GM19043 (cell line): ENCODE measurements at regions not wholly inside any gene's neighbourhood (a gene's known extent, or its start where the extent isn't known, plus 50 kb on each side); places are given as distances from the start of the nearest gene placed in this dataset.
"Not testable (repeated sequence)": the region's sequence is repeated elsewhere in the genome, so short reads cannot be mapped to it uniquely, and the experiment has no call there.

Source experiments
- ATAC-seq: cut with Tn5 transposase; IDR thresholded peaks from one replicate; pipeline ENCODE4 v1.9.1; 2021; ENCODE audit warnings: low read depth; ENCODE audit not compliant: unreplicated experiment

DNA sequence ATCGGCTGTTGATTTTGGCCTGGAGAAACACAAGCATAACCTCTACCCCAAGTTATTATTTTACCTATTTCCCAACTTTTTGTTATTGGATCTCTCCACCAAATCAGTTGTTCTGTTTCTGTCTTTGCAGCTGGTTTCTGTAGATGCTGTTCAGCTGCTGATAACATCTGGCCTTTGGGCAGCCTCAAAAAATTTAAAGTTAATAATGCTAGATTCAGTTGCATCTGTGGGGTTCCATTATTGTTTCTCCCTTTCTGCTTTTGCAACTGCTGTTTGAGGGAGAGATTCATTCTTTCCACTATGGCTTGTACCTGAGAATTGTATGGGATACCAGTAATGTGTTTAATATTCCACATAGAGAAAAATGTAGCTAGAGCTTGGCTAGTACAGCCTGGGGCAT, 118.7 kb upstream of the IGFBP3 start:
- ATAC-seq = not testable (repeated sequence)

- no peak for ATAC-seq
Measured at GRCh38 chr7:46035166-46035565, 114.1 kb upstream of the IGFBP3 start.

GRCh38 chr7:46034056-46034768, 113.1 kb upstream of the IGFBP3 start:
- ATAC-seq = no peak

DNA sequence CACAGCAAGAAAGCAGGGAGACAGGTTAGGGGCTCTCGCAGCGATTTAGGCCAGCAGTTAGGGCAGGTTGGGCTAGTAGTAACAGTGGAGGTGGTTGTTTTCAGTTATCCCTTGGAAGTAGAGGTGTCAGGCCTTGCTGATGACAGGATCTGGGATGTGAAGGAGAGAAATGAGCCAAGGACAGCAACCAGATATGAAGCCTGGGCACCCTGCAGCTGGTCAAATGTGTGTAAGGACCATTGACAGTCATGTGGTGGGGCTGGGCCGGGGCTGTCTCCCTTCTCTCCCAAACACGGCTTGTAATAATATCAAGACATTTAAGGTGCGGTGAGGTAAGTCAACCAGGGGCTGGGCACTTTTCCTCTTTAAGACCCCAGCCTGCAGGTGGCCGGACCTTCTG, 112.5 kb upstream of the IGFBP3 start:
- ATAC-seq = no peak

DNA sequence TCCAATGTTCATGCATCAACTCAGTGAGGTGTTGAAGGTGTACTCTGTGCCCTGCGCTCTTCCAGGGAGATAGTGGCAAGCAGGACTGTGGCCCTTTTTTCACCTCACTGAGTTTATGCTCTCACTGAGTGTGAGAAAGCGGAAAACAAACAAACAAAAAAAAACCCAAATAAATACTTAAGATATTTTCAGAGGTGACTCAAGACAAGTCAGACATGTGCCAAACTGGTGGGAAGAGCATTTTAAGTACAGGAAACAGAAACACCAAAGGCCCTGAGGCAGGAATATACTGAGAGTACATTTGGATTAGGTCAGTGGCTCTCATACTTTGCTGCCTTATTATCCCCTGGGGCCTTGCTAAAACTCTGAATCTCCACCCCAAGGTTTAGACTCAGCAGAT, 111.9 kb upstream of the IGFBP3 start:
- ATAC-seq = no peak

GRCh38 chr7:46032353-46032752, 111.3 kb upstream of the IGFBP3 start:
- ATAC-seq = no peak

DNA sequence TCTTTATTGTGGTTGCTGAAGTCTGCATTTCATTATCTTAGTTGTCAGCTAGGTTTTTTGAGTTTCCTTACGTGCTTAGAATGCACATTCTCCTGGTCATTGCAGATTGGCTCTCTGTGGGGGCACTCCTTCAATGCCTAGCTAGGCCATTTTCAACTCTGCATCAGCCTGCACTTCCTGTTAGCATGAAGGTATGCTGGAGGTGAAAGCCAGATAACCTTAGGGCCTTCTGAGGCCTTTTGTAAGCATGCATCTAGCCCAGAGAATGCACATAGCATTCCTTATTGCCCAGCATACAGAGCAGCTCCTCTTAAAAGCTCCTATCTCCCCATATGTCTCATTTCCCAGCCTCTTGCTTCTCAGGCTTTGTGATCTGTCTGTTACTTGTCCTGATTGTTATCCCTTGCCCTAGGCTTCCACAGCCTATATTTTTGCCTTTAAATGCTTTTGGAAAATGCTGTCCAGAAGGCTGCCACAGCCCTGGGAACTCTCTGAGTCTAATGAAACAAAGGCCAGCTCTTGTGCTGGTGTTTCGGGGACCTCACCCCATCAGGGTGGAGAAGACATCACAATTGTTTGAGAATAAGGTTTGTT, 108.1 kb upstream of the IGFBP3 start:
- ATAC-seq = no peak

GRCh38 chr7:46028246-46028645, 107.2 kb upstream of the IGFBP3 start:
- ATAC-seq = no peak

DNA sequence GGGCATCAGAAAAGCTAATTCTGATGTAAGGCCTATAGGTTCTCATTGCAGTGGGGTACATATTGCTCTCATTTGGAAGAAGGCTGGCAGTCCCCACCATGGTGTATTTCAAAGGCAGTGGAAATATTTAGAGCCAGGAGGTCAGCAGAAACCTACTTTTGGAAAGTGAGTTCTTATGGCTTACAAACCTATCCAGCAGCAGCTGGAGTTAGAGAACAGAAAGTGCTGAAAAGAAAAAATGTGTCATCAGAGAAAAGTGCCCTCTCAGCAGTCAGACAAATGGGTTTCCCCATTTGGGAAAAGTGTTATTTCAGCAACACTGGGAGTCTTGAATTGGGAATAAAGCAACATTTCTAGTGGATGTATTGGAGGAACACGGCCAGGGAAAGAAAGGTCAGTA, 105.7 kb upstream of the IGFBP3 start:
- no peak for ATAC-seq

- no peak for ATAC-seq
Measured at GRCh38 chr7:46024263-46024916, 103.3 kb upstream of the IGFBP3 start.

DNA sequence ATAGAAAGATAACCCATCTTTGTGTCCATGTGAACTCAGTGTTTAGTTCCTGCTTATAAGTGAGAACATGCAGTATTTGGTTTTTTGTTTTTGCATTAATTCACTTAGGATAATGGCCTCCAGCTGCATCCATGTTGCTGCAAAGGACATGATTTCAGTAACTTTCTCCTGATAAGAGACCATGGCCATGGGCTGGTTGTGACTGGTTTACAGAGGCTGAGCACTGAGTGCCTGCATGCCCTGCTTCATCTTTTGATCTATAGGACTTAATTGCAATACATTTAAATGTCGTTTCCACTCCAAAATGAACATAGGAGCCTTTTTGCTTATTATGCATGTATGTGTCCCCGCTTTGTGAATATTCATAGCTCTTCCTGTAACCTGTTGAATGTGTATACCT, 101.3 kb upstream of the IGFBP3 start:
- ATAC-seq = no peak

GRCh38 chr7:46015107-46015868, 94.2 kb upstream of the IGFBP3 start:
- ATAC-seq = no peak

- ATAC-seq = no peak
Measured at GRCh38 chr7:46011501-46011900, 90.4 kb upstream of the IGFBP3 start.

GRCh38 chr7:46011059-46011458, 90.0 kb upstream of the IGFBP3 start:
- ATAC-seq = no peak

DNA sequence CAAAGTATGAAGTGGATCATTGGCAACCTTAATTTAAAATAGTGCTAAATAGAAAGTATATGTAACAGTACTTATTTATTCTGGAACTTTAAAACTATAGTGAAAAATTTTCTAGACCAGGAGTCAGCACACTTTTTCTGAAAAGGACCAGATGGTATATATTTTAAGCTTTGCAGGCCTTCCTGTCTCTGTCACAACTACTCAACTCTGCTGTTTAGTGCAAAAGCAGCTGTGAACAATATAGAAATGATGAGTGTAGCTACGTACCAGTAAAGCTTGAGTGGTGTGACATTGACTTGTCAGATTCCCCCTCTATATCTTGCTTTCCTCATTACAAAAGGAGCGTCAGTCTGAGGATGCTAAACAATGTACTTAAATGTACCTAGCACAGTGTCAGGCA, 88.1 kb upstream of the IGFBP3 start:
- ATAC-seq = no peak

DNA sequence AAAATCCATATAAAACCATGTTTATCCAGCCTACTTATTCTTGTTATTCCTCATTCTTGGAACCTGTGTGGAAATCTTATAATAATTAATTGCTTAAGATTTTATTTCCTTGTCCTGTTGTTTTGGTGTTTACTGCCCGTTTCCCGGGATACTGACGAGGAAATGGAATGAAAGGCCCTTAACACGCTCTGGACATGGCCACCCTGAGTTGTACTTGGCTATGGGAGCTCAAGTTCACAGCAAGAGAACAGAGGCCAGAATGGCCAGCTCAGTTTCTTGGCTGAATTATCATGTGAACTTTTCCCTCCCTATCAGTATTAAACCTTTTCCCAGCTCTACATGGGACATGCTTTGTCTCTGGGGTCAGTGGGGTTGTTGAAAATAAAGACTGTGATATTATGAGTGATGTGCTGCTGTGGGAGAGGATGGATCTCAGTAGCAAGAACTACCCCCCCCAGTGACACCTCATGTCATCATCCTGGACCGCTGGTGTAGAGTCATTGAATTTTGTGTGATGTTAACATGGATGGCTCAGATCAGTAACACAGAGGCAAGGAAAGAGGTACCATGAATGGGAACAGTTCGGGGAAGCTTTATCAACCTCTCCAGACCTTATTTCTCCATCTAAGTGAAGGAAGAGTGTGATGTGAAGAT, 87.0 kb upstream of the IGFBP3 start:
- no peak for ATAC-seq

GRCh38 chr7:46007194-46007593, 86.1 kb upstream of the IGFBP3 start:
- no peak for ATAC-seq

DNA sequence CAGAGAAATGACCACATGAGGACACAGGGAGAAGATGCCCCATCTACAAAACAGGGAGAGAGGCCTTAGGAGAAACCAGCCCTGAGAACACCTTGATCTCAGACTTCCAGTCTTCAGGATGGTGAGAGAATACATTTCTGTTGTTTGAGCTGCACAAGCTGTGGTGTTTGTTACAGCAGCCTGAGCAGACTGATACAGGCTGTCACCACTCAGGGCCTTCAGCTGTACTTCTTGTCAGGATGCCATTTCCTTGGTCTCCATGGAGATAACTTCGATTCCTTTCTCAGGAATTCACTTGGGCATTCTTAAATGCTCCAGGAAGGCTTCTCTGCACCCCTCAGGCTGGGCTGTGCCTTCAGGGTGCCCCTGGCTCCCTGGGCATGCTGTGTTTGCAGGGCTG, 85.7 kb upstream of the IGFBP3 start:
- ATAC-seq = no peak

DNA sequence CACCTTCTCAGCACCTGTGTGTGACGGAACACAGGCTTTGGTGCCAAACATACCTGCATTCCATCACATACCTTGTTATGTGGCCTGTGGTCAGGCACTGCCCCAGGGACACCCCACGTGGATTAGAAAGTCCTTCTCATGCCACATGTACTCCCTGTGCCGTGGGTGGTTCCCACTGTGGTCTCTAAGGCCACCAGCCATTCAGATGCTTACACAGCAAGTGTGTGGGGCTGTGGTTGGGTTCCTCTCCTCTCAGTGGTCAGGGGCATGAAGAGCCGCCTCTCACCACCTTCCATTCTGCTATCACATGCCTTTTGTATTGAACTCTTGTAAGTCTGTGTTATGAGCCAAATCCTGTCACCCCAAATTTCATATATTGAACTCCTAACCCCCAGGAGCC, 85.1 kb upstream of the IGFBP3 start:
- no peak for ATAC-seq

DNA sequence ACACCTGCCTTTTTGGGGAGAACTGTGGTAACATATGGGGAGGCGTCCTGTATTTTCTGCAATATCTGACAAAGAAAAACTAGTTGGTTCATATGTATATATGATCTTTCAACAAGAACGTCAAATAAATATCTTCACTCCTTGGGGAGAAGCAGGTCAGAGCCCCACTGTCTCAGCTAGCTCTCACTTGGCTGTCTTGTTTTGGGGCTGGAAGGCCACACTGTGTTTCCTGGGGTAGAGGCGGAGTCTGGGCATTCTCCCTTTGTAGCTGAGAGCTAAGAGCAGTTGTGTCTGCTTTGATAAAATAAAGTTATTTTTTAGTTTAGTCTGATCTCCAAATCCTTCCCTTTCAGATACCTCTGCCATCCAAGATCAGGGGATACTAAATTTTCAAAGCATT, 83.9 kb upstream of the IGFBP3 start:
- ATAC-seq = no peak
